ENCODE measurements at regions not wholly inside any gene's neighbourhood (a gene's known extent, or its start where the extent isn't known, plus 50 kb on each side); places are given as distances from the start of the nearest gene placed in this dataset.

DNA sequence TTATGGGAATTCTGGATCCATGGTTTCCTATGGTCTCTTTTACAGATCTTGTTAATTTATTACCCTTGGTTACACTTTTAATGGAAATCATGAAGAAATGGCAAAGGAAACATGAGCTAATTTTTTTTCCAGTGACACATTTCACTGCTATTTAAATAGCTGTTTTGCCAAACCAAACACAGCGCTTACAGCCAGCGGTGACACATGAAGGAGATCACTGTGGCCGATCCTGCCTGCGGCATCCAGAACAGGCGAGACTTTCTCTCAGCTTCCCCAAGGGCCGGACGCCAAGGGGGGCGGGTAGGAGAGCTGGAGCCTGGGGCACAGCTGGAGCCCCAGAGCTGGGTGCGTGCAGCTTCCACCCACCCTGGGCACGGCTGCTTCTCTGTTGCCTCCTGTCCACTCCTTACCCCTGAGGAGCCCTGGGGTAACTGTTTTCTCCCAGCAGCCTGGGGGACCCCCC is 81.4 kb upstream of the PKDCC start:
- no peak for DNase-seq (ENCODE audit: low spot score)
- no peak for TF ChIP-seq CTCF (IDR thresholded peaks at IDR 0.05; ENCODE audit: extremely low read depth, missing control alignments)

- TF ChIP-seq CTCF (IDR thresholded peaks at IDR 0.05; ENCODE audit: extremely low read depth, missing control alignments) = no peak
- DNase-seq (ENCODE audit: low spot score) = no peak
Observed at GRCh38 chr2:41966920-41967319, 80.9 kb upstream of the PKDCC start.

DNA sequence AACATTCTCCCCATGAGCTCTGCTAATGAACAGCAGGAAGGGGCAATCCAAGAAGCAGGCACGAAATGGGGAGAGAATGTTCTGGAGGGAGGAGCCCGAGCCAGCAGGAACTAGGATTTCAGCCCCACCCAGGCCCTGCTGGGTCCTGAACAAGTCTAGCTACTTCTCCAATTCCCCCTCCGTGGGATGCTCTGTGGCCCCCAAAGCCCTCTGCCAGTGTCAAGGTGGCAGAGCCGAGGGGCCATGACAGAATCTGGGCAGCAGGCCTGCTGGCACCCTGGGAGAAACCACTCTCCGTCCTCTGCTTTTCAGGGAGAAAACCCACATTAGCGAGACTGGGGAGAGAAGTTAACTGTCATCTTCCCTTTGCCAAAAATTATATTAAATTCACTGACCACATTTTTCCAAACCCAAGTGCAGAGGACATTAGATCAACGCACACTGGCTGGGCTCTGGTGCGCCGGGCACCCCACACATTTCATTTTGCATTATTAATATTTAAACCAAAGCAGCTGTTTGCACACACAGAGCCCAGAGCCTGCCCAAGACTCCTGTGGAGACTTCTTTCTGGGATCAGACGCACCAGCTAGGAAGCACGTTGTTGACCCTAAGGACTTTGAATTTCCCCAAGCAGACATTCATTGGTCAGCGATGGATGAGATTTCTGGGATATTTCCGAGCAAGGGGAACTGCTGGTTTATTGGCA is 80.2 kb upstream of the PKDCC start:
- TF ChIP-seq CTCF (IDR thresholded peaks at IDR 0.05; ENCODE audit: extremely low read depth, missing control alignments) = no peak
- DNase-seq (ENCODE audit: low spot score) = no peak

- TF ChIP-seq CTCF (IDR thresholded peaks at IDR 0.05; ENCODE audit: extremely low read depth, missing control alignments) = no peak
- no peak for DNase-seq (ENCODE audit: low spot score)
Observed at GRCh38 chr2:41968182-41968578, 79.6 kb upstream of the PKDCC start.

- DNase-seq (ENCODE audit: low spot score) = no peak
- TF ChIP-seq CTCF (IDR thresholded peaks at IDR 0.05; ENCODE audit: extremely low read depth, missing control alignments) = no peak
Observed at GRCh38 chr2:41970988-41971660, 76.7 kb upstream of the PKDCC start.

DNA sequence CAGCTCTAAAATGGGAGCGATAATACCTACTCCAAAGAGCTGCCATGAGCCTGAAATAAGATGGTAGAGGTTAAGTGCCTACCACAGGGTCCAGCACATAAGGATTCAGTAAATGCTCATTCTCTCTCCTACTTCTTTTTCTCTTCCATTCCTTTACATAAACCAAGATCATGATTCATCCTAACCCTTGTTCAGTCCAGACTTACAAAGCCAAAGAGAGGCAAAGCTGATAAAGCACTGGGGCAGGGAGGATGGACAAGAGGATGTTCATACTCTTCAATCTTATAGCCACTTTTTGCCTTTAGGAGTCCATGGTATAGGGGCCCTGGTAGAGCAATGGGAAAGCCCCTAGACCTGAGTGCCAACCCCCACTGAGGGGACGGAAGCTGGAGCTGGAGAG is 75.6 kb upstream of the PKDCC start:
- no peak for TF ChIP-seq CTCF (IDR thresholded peaks at IDR 0.05; ENCODE audit: extremely low read depth, missing control alignments)
- no peak for DNase-seq (ENCODE audit: low spot score)

GRCh38 chr2:41972819-41973218 is 75.0 kb upstream of the PKDCC start:
- TF ChIP-seq CTCF (IDR thresholded peaks at IDR 0.05; ENCODE audit: extremely low read depth, missing control alignments) = no peak
- DNase-seq (ENCODE audit: low spot score) = no peak

Measured in GM20000 (cell line).